ENCODE measurements at regions not wholly inside any gene's neighbourhood (a gene's known extent, or its start where the extent isn't known, plus 50 kb on each side); places are given as distances from the start of the nearest gene placed in this dataset.

- TF ChIP-seq CTCF (IDR thresholded peaks at IDR 0.05; ENCODE audit: unreplicated experiment): no peak
- intact Hi-C loops (cut with micrococcal nuclease; ENCODE audit: unreplicated experiment): no loop called here
- no peaks in the 10 kb centered on the region for H3K36me3 Mint-ChIP-seq (ENCODE audit: insufficient read depth, unreplicated experiment)
- no peak for DNase-seq
- H3K27ac Mint-ChIP-seq (ENCODE audit: unreplicated experiment): no peak overlapping the region
- BruUV-seq (replicated peaks): no TSS peak
- CTCF ChIA-PET: interaction anchor here (0.6 kb wide), 1 partner anchor 1184 kb away, joined by 3 read pairs; no protein-coding TSS in a partner anchor
- H3K27me3 Mint-ChIP-seq (ENCODE audit: unreplicated experiment): no peaks in the 10 kb centered on the region
- peaks cover 8% of the 10 kb centered on the region for H3K4me1 Mint-ChIP-seq (ENCODE audit: low read depth, unreplicated experiment)
- H3K4me3 Mint-ChIP-seq (ENCODE audit: low read depth, unreplicated experiment): no peak overlapping the region
- peaks cover 3% of the 10 kb centered on the region for H3K9me3 Mint-ChIP-seq (ENCODE audit: low read depth, unreplicated experiment)
Measured at GRCh38 chr17:70901870-70902269, 732.5 kb downstream of the KCNJ2 start.

DNA sequence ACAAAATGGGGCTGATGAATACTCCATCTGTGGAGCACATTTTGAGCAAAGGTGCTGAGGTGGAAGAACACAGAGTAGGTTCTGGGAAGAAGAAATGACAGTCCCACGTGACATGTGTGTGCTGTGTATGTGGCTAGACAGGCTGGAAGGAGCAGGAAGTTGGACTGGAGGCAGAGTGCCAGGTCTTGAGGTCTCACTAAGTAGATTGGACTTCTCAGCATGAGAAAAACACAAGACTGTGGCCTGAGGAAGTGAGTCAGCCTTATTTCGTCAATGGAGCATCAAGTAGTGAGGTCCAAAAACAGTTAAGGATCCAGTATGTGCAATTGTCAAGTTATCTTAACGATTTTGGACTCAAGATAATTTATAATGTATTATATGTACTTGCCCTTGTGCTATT lies 736.5 kb downstream of the KCNJ2 start:
- Mint-ChIP-seq H3K27me3 (ENCODE audit: unreplicated experiment) (no peaks in the 10 kb centered on the region), H3K4me1 (ENCODE audit: low read depth, unreplicated experiment) (peaks cover 8% of the 10 kb centered on the region), H3K4me3 (ENCODE audit: low read depth, unreplicated experiment) (no peak overlapping the region), H3K27ac (ENCODE audit: unreplicated experiment) (no peak overlapping the region), H3K36me3 (ENCODE audit: insufficient read depth, unreplicated experiment) (no peaks in the 10 kb centered on the region), H3K9me3 (ENCODE audit: low read depth, unreplicated experiment) (peaks cover 3% of the 10 kb centered on the region)
- CTCF ChIA-PET: no interaction called here
- peak; percentile 8 for DNase-seq
- BruUV-seq (replicated peaks): no TSS peak
- intact Hi-C loops (cut with micrococcal nuclease; ENCODE audit: unreplicated experiment): no loop called here
- no peak for TF ChIP-seq CTCF (IDR thresholded peaks at IDR 0.05; ENCODE audit: unreplicated experiment)

DNA sequence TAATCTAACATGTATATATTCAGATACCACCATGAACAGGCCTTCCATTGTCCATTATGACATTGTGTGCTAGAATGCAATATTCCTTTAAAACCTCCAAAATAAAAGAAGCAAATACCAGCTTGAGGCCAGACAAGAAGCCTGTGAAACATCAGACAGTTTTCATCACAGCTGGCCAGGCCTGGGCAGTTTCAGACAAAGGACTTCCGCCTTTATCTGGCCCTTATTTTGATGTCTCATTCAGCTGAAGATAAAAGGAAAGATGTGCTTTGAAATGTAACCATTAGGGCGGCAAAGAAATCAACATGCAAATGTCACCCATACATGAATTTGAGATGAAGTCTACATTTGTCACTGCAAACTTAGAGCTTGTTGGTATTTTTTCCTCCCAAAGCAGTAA lies 737.5 kb downstream of the KCNJ2 start:
- CTCF ChIA-PET: no interaction called here
- no TSS peak for BruUV-seq (replicated peaks)
- Mint-ChIP-seq H3K27me3 (ENCODE audit: unreplicated experiment) (no peaks in the 10 kb centered on the region), H3K36me3 (ENCODE audit: insufficient read depth, unreplicated experiment) (no peaks in the 10 kb centered on the region), H3K27ac (ENCODE audit: unreplicated experiment) (no peak overlapping the region), H3K4me1 (ENCODE audit: low read depth, unreplicated experiment) (peaks cover 8% of the 10 kb centered on the region), H3K9me3 (ENCODE audit: low read depth, unreplicated experiment) (peaks cover 3% of the 10 kb centered on the region), H3K4me3 (ENCODE audit: low read depth, unreplicated experiment) (no peak overlapping the region)
- DNase-seq: no peak
- no peak for TF ChIP-seq CTCF (IDR thresholded peaks at IDR 0.05; ENCODE audit: unreplicated experiment)
- intact Hi-C loops (cut with micrococcal nuclease; ENCODE audit: unreplicated experiment): no loop called here

GRCh38 chr17:70912716-70913485 lies 743.6 kb downstream of the KCNJ2 start:
- DNase-seq: no peak
- Mint-ChIP-seq H3K27me3 (ENCODE audit: unreplicated experiment) (no peaks in the 10 kb centered on the region), H3K27ac (ENCODE audit: unreplicated experiment) (no peak overlapping the region), H3K36me3 (ENCODE audit: insufficient read depth, unreplicated experiment) (no peaks in the 10 kb centered on the region), H3K9me3 (ENCODE audit: low read depth, unreplicated experiment) (peaks cover 8% of the 10 kb centered on the region), H3K4me3 (ENCODE audit: low read depth, unreplicated experiment) (no peak overlapping the region), H3K4me1 (ENCODE audit: low read depth, unreplicated experiment) (no peaks in the 10 kb centered on the region)
- intact Hi-C loops (cut with micrococcal nuclease; ENCODE audit: unreplicated experiment): no loop called here
- BruUV-seq (replicated peaks): no TSS peak
- CTCF ChIA-PET: no interaction called here
- no peak for TF ChIP-seq CTCF (IDR thresholded peaks at IDR 0.05; ENCODE audit: unreplicated experiment)
